HepG2 (cell line): ENCODE measurements at regions not wholly inside any gene's neighbourhood (a gene's known extent, or its start where the extent isn't known, plus 50 kb on each side); places are given as distances from the start of the nearest gene placed in this dataset.

Source experiments
- ATAC-seq: fragments of 200-7000 bp; cut with Tn5 transposase; 3 replicates; pipeline ENCODE4 v1.9.1; 2020; ENCODE audit warnings: mild to moderate bottlenecking, moderate library complexity
- BruUV-seq: library from RNA; stranded (reverse); fragments of 400-500 nt; replicated peaks from 2 replicates; lab custom pipeline; 2021; lab: Mats Ljungman, UMichigan
- CTCF ChIA-PET: fragments of 300-600 bp; formaldehyde crosslinking; extraction: SDS; loops from one replicate; lab custom pipeline; 2021; ENCODE audit warnings: low total read pairs, inconsistent platforms, low intra/inter-chr PET ratio; lab: Yijun Ruan, JAX
- POLR2A ChIA-PET: fragments of 350-600 bp; sonication (Branson Sonifier 250); formaldehyde crosslinking; loops from one replicate; lab custom pipeline; 2020; ENCODE audit warnings: antibody characterized with exemption, inconsistent platforms; lab: Yijun Ruan, JAX
- DNase-seq: peaks from one replicate; pipeline ENCODE4 v3.0.0-alpha.2; 2015; ENCODE audit warnings: low spot score
- FAIRE-seq: peaks from 3 replicates; lab custom pipeline; 2011; peaks lifted over from hg19 to GRCh38; lab: Jason Lieb, UNC
- H2AFZ ChIP-seq: one replicate; pipeline ENCODE4 v1.6.1; 2011; ENCODE audit warnings: low read length, inconsistent platforms
- H3K27ac ChIP-seq: fragments of 300-600 bp; 3 replicates; pipeline ENCODE4 v1.8.0; 2011; ENCODE audit warnings: mixed run types, mild to moderate bottlenecking, mixed read lengths, low read length, inconsistent platforms; ENCODE audit not compliant: insufficient read depth; ENCODE audit errors: extremely low read length
- H3K27me3 ChIP-seq, 2 experiments: fragments of 200-600 bp in 1 of 2; 2 replicates in 1 of 2; 3 replicates in 1 of 2; pipeline versions ENCODE4 v1.6.0 to v1.8.0; 2011; ENCODE audit warnings: low read length in 2 of 2, mild to moderate bottlenecking in 2 of 2, moderate library complexity in 2 of 2, inconsistent platforms in 1 of 2; ENCODE audit not compliant: insufficient read depth in 2 of 2, control insufficient read depth in 1 of 2
- H3K36me3 ChIP-seq, 2 experiments: fragments of 200-600 bp in 1 of 2; replicated peaks in 1 of 2; 2 replicates in 1 of 2; 3 replicates in 1 of 2; pipeline versions ENCODE4 v1.5.1 to v1.8.0; 2011; ENCODE audit warnings: low read length in 2 of 2, inconsistent platforms in 1 of 2; ENCODE audit not compliant: insufficient read depth in 2 of 2, control insufficient read depth in 1 of 2
- H3K4me1 ChIP-seq: 2 replicates; pipeline ENCODE4 v1.5.1; 2012; ENCODE audit warnings: low read length, inconsistent platforms; ENCODE audit not compliant: insufficient read depth
- H3K4me2 ChIP-seq: 2 replicates; pipeline ENCODE4 v1.6.0; 2011; ENCODE audit warnings: low read depth, low read length, inconsistent platforms
- H3K4me3 ChIP-seq, 3 experiments: fragments of 200-600 bp in 1 of 3; sonication (generic), shearing (Covaris generic) in 1 of 3; replicated peaks in 1 of 3; 2 replicates each; pipeline ENCODE4 v1.5.1; 2011 to 2016; ENCODE audit warnings: low read length in 3 of 3, inconsistent platforms in 2 of 3, low read depth in 2 of 3, mild to moderate bottlenecking in 2 of 3, control low read depth in 1 of 3, mixed read lengths in 1 of 3; ENCODE audit not compliant: insufficient read depth in 1 of 3
- H3K79me2 ChIP-seq: one replicate; pipeline ENCODE4 v1.6.1; 2011; ENCODE audit warnings: low read length, inconsistent platforms; ENCODE audit not compliant: insufficient read depth
- H3K9ac ChIP-seq: 2 replicates; pipeline ENCODE4 v1.6.0; 2011; ENCODE audit warnings: mild to moderate bottlenecking, low read depth, low read length, inconsistent platforms; ENCODE audit not compliant: insufficient read depth
- H3K9me3 ChIP-seq: 2 replicates; pipeline ENCODE4 v1.5.1; 2012; ENCODE audit warnings: mild to moderate bottlenecking, low read length
- H4K20me1 ChIP-seq: 2 replicates; pipeline ENCODE4 v1.6.0; 2011; ENCODE audit warnings: inconsistent platforms, mild to moderate bottlenecking, low read length, moderate library complexity; ENCODE audit not compliant: insufficient read depth
- ATF5 ChIP-seq: sonication (generic); formaldehyde crosslinking; IDR thresholded peaks from 2 replicates; pipeline ENCODE4 v1.4.0; 2020; ENCODE audit warnings: mild to moderate bottlenecking, low read depth, missing genetic modification reagents
- HDAC6 ChIP-seq: fragments of 200-600 bp; sonication (generic); IDR thresholded peaks from 2 replicates; pipeline ENCODE4 v1.7.0; 2017; ENCODE audit warnings: mild to moderate bottlenecking, antibody characterized with exemption, low read length, low read depth
- KAT7 ChIP-seq: IDR thresholded peaks from 2 replicates; pipeline ENCODE4 v1.6.1; 2018; ENCODE audit warnings: borderline replicate concordance, missing compliant biosample characterization
- NFAT5 ChIP-seq: sonication (generic); formaldehyde crosslinking; IDR thresholded peaks from 2 replicates; pipeline ENCODE4 v1.4.0; 2020; ENCODE audit warnings: missing genetic modification reagents
- NFATC3 ChIP-seq: sonication (generic); formaldehyde crosslinking; IDR thresholded peaks from 2 replicates; pipeline ENCODE4 v1.5.1; 2020; ENCODE audit warnings: mild to moderate bottlenecking, missing genetic modification reagents
- SUZ12 ChIP-seq: fragments of 150-350 bp; IDR thresholded peaks from 2 replicates; pipeline ENCODE4 v1.6.1; 2014; ENCODE audit warnings: low read depth, low read length
- ZBTB37 ChIP-seq: sonication (generic); formaldehyde crosslinking; IDR thresholded peaks from 2 replicates; pipeline ENCODE4 v1.4.0; 2020; ENCODE audit warnings: mild to moderate bottlenecking, missing genetic modification reagents
- ZNF256 ChIP-seq: sonication (generic); formaldehyde crosslinking; conservative IDR thresholded peaks from 2 replicates; pipeline ENCODE4 v1.4.0; 2020; ENCODE audit warnings: missing genetic modification reagents
- ZNF737 ChIP-seq: sonication (generic); formaldehyde crosslinking; IDR thresholded peaks from 2 replicates; pipeline ENCODE4 v1.5.0; 2020; ENCODE audit warnings: missing genetic modification reagents, mild to moderate bottlenecking, borderline replicate concordance
- WGBS: methylation state at CpG from one replicate; pipeline ENCODE4 v1.1.6; 2017; ENCODE audit warnings: low lambda C conversion rate; 5-methylcytosine and 5-hydroxymethylcytosine counted together
- in situ Hi-C: cut with HindIII; loops from 2 replicates; pipeline ENCODE4 v1.10.0; 2017; ENCODE audit warnings: low pct_unique_long_range_greater_than_20kb; ENCODE audit not compliant: extremely low pct_ligation_motif_present
- intact Hi-C: fragments of 100-400 bp; cut with micrococcal nuclease; formaldehyde crosslinking; loops from one replicate; pipeline ENCODE4 v1.10.0; 2022; ENCODE audit not compliant: unreplicated experiment
- TF ChIP-seq, protein P1 (sequence below): sonication (generic); formaldehyde crosslinking; conservative IDR thresholded peaks from 2 replicates; pipeline ENCODE4 v1.8.0; 2022; ENCODE audit warnings: mild to moderate bottlenecking, moderate library complexity, missing genetic modification reagents

GRCh38 chr18:46278481-46279465 is 174.6 kb downstream of the HAUS1 start:
- Histone ChIP-seq H3K27me3 (0 out of 5 replicates have a peak, but pooled peaks cover 0 to 6% of the 10 kb centered on the region in 2 experiments), H3K4me3 (no peak overlapping the region), H3K79me2 (no peaks in the 10 kb centered on the region), H3K4me1 (no peaks in the 10 kb centered on the region), H3K9ac (no peak overlapping the region), H4K20me1 (peaks cover 4% of the 10 kb centered on the region; the same call in 1 of the 2 replicates), H3K36me3 (no peaks in the 10 kb centered on the region), H3K4me2 (no peak overlapping the region), H3K9me3 (no peaks in the 10 kb centered on the region), H2AFZ (no peak overlapping the region), H3K27ac (no peak overlapping the region)
- 12% methylated on average over 10 of the region's 10 CpGs for WGBS
- POLR2A ChIA-PET: no interaction called here
- no peak for FAIRE-seq
- no peak for ATAC-seq
- DNase-seq: no peak
- in situ Hi-C loops (no loop called here), intact Hi-C loops (no loop called here)
- CTCF ChIA-PET: no interaction called here
- BruUV-seq: no TSS peak
- TF ChIP-seq SUZ12: no peak
- no peak for TF ChIP-seq ZNF737 (CRISPR knock-in tag)
- TF ChIP-seq KAT7 (CRISPR knock-in tag): no peak
- TF ChIP-seq ZBTB37 (CRISPR knock-in tag): no peak
- TF ChIP-seq, protein P1, sequence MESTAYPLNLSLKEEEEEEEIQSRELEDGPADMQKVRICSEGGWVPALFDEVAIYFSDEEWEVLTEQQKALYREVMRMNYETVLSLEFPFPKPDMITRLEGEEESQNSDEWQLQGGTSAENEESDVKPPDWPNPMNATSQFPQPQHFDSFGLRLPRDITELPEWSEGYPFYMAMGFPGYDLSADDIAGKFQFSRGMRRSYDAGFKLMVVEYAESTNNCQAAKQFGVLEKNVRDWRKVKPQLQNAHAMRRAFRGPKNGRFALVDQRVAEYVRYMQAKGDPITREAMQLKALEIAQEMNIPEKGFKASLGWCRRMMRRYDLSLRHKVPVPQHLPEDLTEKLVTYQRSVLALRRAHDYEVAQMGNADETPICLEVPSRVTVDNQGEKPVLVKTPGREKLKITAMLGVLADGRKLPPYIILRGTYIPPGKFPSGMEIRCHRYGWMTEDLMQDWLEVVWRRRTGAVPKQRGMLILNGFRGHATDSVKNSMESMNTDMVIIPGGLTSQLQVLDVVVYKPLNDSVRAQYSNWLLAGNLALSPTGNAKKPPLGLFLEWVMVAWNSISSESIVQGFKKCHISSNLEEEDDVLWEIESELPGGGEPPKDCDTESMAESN (CRISPR knock-in tag): no peak
- TF ChIP-seq NFAT5 (CRISPR knock-in tag): no peak
- TF ChIP-seq NFATC3 (CRISPR knock-in tag): no peak
- TF ChIP-seq ZNF256 (CRISPR knock-in tag): no peak
- TF ChIP-seq HDAC6: no peak
- no peak for TF ChIP-seq ATF5 (CRISPR knock-in tag)
